ENCODE measurements at regions not wholly inside any gene's neighbourhood (a gene's known extent, or its start where the extent isn't known, plus 50 kb on each side); places are given as distances from the start of the nearest gene placed in this dataset.
A peak's percentile ranks its signal among the peaks of the same experiment; 100 is the strongest.

DNA sequence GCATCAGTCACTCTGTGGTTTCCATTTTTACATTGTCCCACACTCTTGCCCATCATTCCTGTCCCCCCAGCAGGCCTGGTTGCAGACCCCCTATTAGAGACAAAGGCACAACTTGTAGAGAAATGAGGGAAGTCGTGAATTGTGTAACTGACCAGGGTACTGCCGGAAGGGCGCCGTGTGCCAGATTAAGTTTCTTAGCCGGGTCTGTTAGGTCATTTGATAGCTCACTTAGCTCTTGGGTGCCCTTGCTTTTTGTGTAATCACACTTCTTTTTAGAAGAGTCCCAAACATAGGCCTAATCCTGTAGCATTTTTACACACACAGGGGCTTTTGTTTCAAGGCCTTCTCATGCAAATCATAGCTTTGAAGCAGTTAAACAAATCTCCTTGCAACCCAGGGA is 87.2 kb downstream of the CTAGE1 start:
- Histone ChIP-seq H3K4me3 (no peak overlapping the region), H3K4me1 (peaks cover 0 to 6% (median 2%) of the 10 kb centered on the region in 4 donors), H3K36me3 (no peaks in the 10 kb centered on the region), H3K9me3 (no peaks in the 10 kb centered on the region), H3K27me3 (no peaks in the 10 kb centered on the region), H3K27ac (no peak overlapping the region)
- in situ Hi-C loops (cut with MboI; ENCODE audit: low pct_ligation_motif_present in 1 of 4, low pct_unique_long_range_greater_than_20kb in 1 of 4, low sequenced_read_pairs in 3 of 4) (no loop called here), intact Hi-C loops (cut with DNase I; ENCODE audit: low total_unique reads) (no loop called here)
- DNase-seq = no peak
- TF ChIP-seq, protein P1, sequence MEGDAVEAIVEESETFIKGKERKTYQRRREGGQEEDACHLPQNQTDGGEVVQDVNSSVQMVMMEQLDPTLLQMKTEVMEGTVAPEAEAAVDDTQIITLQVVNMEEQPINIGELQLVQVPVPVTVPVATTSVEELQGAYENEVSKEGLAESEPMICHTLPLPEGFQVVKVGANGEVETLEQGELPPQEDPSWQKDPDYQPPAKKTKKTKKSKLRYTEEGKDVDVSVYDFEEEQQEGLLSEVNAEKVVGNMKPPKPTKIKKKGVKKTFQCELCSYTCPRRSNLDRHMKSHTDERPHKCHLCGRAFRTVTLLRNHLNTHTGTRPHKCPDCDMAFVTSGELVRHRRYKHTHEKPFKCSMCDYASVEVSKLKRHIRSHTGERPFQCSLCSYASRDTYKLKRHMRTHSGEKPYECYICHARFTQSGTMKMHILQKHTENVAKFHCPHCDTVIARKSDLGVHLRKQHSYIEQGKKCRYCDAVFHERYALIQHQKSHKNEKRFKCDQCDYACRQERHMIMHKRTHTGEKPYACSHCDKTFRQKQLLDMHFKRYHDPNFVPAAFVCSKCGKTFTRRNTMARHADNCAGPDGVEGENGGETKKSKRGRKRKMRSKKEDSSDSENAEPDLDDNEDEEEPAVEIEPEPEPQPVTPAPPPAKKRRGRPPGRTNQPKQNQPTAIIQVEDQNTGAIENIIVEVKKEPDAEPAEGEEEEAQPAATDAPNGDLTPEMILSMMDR (IDR thresholded peaks at IDR 0.05) = no peak
- no peak for TF ChIP-seq POLR2A (IDR thresholded peaks at IDR 0.05)
- TF ChIP-seq EP300 (IDR thresholded peaks at IDR 0.05; ENCODE audit: low read depth) = no peak
- no peak for TF ChIP-seq POLR2AphosphoS5 (IDR thresholded peaks at IDR 0.05)
- 92% methylated on average over 5 of the region's 5 CpGs; no CpG with 5 or more reads in 1 of the 2 donors for WGBS, 2 donors (ENCODE audit: low coverage in 1 of 2)

DNA sequence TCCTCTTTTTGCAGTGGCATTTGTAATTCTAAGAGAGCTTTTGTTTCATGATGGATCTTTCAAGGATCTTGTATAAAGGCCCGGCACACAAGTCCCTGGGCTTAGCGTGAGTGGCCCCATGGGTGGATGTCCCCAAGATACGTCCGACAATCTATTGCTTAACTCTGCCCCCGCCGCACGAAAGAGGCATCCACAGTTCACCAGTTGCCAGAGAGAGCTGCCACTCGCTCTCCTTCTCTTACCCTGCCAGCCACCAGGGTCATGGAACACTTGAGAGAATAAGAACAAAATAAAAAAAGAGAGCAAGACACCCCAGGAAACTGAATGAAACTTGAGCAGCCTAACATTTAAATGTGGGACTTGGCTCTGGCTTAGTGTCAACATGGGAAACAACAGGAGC is 92.3 kb downstream of the CTAGE1 start:
- 99 to 100% methylated on average over 8 of the region's 8 CpGs for whole genome bisulfite sequencing, 2 donors (ENCODE audit: low coverage in 1 of 2)
- Histone ChIP-seq H3K27me3 (no peaks in the 10 kb centered on the region), H3K9me3 (no peaks in the 10 kb centered on the region), H3K36me3 (no peaks in the 10 kb centered on the region), H3K27ac (no peak overlapping the region), H3K4me1 (peaks cover 0 to 7% (median 3%) of the 10 kb centered on the region in 4 donors), H3K4me3 (no peak overlapping the region)
- intact Hi-C loops (cut with DNase I; ENCODE audit: low total_unique reads) (no loop called here), in situ Hi-C loops (cut with MboI; ENCODE audit: low pct_ligation_motif_present in 1 of 4, low pct_unique_long_range_greater_than_20kb in 1 of 4, low sequenced_read_pairs in 3 of 4) (no loop called here)
- DNase-seq = no peak
- TF ChIP-seq EP300 (IDR thresholded peaks at IDR 0.05; ENCODE audit: low read depth) (no peak), POLR2A (IDR thresholded peaks at IDR 0.05) (no peak), POLR2AphosphoS5 (IDR thresholded peaks at IDR 0.05) (no peak)
- TF ChIP-seq, protein P1 (IDR thresholded peaks at IDR 0.05) = no peak

DNA sequence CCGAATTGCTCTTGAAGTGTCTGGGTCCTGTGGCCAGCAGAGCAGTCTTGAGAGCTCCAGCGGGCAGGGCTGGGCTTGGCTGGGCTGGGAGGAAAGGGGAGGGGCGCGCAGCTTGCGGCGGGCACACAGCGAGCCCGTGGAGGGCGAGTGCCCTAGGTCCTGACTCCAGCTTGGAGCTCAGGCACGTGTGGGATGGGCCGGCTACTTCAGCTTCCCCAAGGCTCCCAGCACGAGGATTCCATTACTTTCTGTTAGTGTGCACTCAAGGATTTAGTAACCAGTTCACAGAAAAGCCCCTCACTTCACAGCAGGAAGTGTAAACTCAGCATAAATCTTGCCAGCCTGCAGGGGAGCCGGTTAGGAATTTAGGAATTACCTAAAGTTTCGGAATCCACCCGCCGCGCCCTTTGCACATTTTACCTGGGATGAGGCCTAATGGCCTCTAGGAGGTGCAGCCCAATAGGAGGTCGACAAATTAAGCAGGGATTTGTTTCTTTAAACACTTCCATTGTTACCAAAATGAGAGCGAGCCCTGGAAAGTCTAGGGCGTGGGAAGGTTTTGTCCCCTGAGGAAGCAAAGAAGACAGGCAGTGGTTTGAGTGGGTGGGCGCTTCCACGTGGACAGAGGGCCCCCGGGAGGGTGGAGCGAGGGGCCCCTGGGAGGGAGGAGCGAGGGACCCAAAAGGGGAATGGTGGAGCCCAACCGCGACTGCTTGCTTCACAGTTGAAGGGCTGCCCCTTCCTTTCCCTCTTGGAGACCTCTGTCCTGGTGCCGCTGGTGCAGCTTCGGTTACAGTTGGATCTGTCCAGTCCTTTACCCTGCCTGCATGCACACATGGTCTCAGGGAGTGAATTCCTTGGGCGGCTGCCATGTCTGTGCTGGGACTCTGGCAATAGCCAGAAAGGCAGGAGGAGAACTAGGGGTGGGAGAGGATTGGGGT is 93.3 kb downstream of the CTAGE1 start:
- whole genome bisulfite sequencing, 2 donors (ENCODE audit: low coverage in 1 of 2) = 0 to 46% methylated on average over 2 to 26 of the region's 30 CpGs
- TF ChIP-seq EP300 (IDR thresholded peaks at IDR 0.05; ENCODE audit: low read depth) = no peak
- TF ChIP-seq, protein P1 (IDR thresholded peaks at IDR 0.05) = peak in 1 of 5 experiments; percentile 7
- no peak for TF ChIP-seq POLR2A (IDR thresholded peaks at IDR 0.05)
- TF ChIP-seq POLR2AphosphoS5 (IDR thresholded peaks at IDR 0.05) = no peak
- Histone ChIP-seq H3K4me3 (peak overlapping the region in 1 of 4 donors; percentile 0), H3K27ac (no peak overlapping the region), H3K4me1 (peaks cover 0 to 7% (median 3%) of the 10 kb centered on the region in 4 donors), H3K36me3 (no peaks in the 10 kb centered on the region), H3K27me3 (no peaks in the 10 kb centered on the region), H3K9me3 (no peaks in the 10 kb centered on the region)
- in situ Hi-C loops (cut with MboI; ENCODE audit: low pct_ligation_motif_present in 1 of 4, low pct_unique_long_range_greater_than_20kb in 1 of 4, low sequenced_read_pairs in 3 of 4) (no loop called here), intact Hi-C loops (cut with DNase I; ENCODE audit: low total_unique reads) (no loop called here)
- peak; percentile 59 for DNase-seq

DNA sequence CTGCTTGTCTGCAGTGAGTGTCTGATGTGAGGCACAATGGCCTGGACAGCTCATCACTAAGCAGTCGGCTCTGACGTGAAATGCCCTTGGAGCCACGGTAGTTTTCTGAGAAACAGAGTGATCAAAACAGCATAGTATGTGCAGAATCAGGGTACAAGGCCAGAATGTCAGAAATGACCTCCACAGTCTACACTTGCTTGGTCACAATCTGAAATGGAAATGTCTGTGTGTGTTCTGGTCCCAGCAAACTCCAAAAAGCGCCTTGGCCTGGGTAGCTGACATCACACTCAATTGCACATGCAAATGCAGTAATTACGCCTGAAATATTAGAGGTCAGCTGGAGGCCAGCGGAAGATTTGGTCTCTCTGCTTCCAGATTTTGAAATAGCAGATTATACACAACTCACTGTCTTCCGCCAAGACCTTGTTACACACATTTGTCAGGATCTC is 95.4 kb downstream of the CTAGE1 start:
- Histone ChIP-seq H3K36me3 (no peaks in the 10 kb centered on the region), H3K4me3 (no peak overlapping the region), H3K27me3 (no peaks in the 10 kb centered on the region), H3K27ac (no peak overlapping the region), H3K4me1 (peaks cover 0 to 7% (median 3%) of the 10 kb centered on the region in 4 donors), H3K9me3 (no peaks in the 10 kb centered on the region)
- intact Hi-C loops (cut with DNase I; ENCODE audit: low total_unique reads) (no loop called here), in situ Hi-C loops (cut with MboI; ENCODE audit: low pct_ligation_motif_present in 1 of 4, low pct_unique_long_range_greater_than_20kb in 1 of 4, low sequenced_read_pairs in 3 of 4) (no loop called here)
- 80 to 84% methylated on average over 1 to 7 of the region's 7 CpGs for WGBS, 2 donors (ENCODE audit: low coverage in 1 of 2)
- no peak for DNase-seq
- no peak for TF ChIP-seq EP300 (IDR thresholded peaks at IDR 0.05; ENCODE audit: low read depth)
- TF ChIP-seq POLR2A (IDR thresholded peaks at IDR 0.05) = no peak
- TF ChIP-seq POLR2AphosphoS5 (IDR thresholded peaks at IDR 0.05) = no peak
- TF ChIP-seq, protein P1 (IDR thresholded peaks at IDR 0.05) = no peak

Measured in transverse colon (tissue), 4 donors.